C4-2B (cell line): ENCODE measurements at regions not wholly inside any gene's neighbourhood (a gene's known extent, or its start where the extent isn't known, plus 50 kb on each side); places are given as distances from the start of the nearest gene placed in this dataset.

Experiments used
- H3K27ac ChIP-seq: fragments of 450-650 bp; 2 replicates; pipeline ENCODE4 v1.5.1; 2017
- ZFX ChIP-seq: fragments of 450-650 bp; IDR thresholded peaks from 2 replicates; pipeline ENCODE4 v1.6.1; 2017
- TF ChIP-seq, protein P1 (sequence below): fragments of 450-650 bp; conservative IDR thresholded peaks from 2 replicates; pipeline ENCODE4 v1.5.1; 2017; ENCODE audit warnings: mild to moderate bottlenecking

DNA sequence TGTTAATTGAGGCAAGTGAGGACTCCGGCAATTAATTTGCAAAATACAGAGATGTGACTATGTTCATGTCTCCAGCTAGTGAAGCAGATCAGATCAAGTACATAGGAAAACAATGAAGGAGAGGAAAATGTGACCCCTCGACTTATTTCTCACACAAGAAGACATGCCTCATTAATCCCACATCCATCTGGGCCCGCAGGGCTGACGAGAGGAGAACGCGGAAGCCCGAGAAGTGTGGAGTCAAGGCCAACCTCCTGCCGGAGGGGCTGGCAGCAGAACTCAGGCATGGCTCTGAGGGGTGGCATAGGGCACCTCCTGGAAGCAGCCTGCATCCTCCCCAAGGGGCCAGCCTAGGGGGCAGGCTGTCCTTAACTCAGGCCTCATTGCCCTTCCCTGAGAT lies 54.4 kb downstream of the ZNF503 start:
- H3K27ac ChIP-seq, result no peak overlapping the region
- TF ChIP-seq, protein P1, sequence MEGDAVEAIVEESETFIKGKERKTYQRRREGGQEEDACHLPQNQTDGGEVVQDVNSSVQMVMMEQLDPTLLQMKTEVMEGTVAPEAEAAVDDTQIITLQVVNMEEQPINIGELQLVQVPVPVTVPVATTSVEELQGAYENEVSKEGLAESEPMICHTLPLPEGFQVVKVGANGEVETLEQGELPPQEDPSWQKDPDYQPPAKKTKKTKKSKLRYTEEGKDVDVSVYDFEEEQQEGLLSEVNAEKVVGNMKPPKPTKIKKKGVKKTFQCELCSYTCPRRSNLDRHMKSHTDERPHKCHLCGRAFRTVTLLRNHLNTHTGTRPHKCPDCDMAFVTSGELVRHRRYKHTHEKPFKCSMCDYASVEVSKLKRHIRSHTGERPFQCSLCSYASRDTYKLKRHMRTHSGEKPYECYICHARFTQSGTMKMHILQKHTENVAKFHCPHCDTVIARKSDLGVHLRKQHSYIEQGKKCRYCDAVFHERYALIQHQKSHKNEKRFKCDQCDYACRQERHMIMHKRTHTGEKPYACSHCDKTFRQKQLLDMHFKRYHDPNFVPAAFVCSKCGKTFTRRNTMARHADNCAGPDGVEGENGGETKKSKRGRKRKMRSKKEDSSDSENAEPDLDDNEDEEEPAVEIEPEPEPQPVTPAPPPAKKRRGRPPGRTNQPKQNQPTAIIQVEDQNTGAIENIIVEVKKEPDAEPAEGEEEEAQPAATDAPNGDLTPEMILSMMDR, result no peak
- TF ChIP-seq ZFX, result no peak

DNA sequence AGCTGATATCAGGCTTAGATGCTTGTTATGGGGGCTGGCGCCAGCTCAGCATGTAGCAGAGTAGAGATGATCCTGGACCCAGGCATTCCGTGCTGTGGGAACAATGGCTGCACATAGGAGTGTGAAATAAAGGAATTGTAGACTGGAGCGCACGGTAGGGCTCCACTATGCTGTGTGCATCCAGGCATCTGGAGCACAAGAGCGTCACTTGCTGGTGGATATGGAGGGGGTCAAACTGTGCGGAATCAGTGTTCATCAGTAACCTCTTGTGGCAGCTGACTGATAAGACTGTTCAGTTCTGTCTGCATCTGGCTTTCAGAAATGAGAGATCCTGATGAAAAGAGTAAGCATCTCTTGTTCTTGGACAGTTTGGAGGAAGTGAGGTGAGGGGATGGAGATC lies 55.8 kb downstream of the ZNF503 start:
- TF ChIP-seq ZFX, result no peak
- TF ChIP-seq, protein P1, result no peak

DNA sequence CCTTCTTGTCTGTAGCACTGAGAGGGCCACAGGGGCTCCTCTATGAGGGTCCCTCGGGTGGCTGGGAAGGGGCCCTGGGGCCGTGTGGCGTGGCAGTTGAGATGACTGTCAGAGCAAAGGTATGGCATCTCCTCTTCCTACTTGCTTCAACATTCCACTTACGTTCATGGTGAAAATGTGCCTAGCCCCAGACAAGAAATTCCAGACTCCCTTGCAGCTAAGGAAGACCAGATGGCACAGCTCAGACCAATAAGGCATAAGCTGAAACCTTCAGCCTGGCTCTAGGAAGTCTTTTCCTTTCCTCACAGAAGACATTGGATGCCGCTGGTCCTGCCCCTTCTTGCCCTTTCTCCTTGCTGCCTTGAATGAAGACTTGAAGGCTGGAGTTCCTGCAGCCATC lies 57.4 kb downstream of the ZNF503 start:
- no peak for TF ChIP-seq ZFX
- TF ChIP-seq, protein P1, result no peak
- no peak overlapping the region for H3K27ac ChIP-seq

More for the DNA sequence above, 55.8 kb downstream of the ZNF503 start:
- no peak overlapping the region for H3K27ac ChIP-seq

- TF ChIP-seq, protein P1, result no peak
- TF ChIP-seq ZFX, result no peak
- no peak overlapping the region for H3K27ac ChIP-seq
These were observed 59.2 kb downstream of the ZNF503 start for GRCh38 chr10:75342397-75342796.

DNA sequence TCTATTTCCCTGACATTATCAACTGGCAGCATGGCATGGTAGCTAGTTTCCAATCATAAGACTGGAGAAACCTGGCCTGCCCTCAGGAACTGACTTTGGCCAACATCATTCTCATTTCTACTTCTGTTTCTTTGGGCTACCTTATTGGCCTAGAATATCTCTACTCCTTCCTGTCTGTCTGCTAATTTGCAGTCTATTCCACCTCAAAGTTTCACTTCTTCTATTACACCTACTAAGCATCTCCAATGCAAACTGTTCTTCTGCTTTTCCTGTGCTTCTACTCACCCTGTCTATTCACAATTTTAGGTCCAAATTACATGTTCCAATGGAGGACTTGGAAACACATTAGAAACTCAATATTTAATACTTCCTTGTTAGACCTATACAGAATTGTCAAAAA lies 65.6 kb downstream of the ZNF503 start:
- H3K27ac ChIP-seq, result no peak overlapping the region
- no peak for TF ChIP-seq ZFX
- TF ChIP-seq, protein P1, result no peak

GRCh38 chr10:75335191-75335590 lies 66.4 kb downstream of the ZNF503 start:
- TF ChIP-seq, protein P1, result no peak
- TF ChIP-seq ZFX, result no peak
- no peak overlapping the region for H3K27ac ChIP-seq

DNA sequence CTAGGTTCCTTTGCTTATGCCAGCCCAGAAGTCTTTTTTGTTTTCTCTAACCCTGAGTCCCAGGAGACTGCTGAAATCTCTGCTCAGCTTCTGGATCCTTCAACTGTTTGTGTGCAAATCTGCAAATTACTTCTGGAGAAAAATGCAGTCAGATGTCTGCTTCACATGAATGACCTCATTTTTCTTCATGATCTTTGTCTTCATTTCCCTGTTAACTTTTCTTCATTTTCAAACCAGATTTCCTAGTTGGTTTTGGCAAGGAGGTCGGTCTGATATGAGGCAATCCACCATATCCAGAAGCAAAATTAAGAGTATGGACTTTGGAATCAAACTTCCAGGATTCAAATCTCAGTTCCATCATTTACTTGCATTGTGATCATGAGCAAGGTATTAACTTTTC lies 66.8 kb downstream of the ZNF503 start:
- no peak overlapping the region for H3K27ac ChIP-seq
- TF ChIP-seq, protein P1, result no peak
- no peak for TF ChIP-seq ZFX
